ENCODE measurements at regions not wholly inside any gene's neighbourhood (a gene's known extent, or its start where the extent isn't known, plus 50 kb on each side); places are given as distances from the start of the nearest gene placed in this dataset.
"Not testable (repeated sequence)": the region's sequence is repeated elsewhere in the genome, so short reads cannot be mapped to it uniquely, and the experiment has no call there.

GRCh38 chr7:110531186-110531585, 559.7 kb upstream of the LRRN3 start:
- no peak for DNase-seq

- no peak for DNase-seq
Measured at GRCh38 chr7:110534241-110534931, 556.5 kb upstream of the LRRN3 start.

- no peak for DNase-seq
Measured at GRCh38 chr7:110539216-110539615, 551.7 kb upstream of the LRRN3 start.

GRCh38 chr7:110541962-110542361, 549.0 kb upstream of the LRRN3 start:
- DNase-seq = no peak

- no peak for DNase-seq
Measured at GRCh38 chr7:110544194-110544593, 546.7 kb upstream of the LRRN3 start.

GRCh38 chr7:110548372-110548771, 542.6 kb upstream of the LRRN3 start:
- DNase-seq = no peak

GRCh38 chr7:110557136-110557535, 533.8 kb upstream of the LRRN3 start:
- DNase-seq = no peak

GRCh38 chr7:110563286-110563685, 527.6 kb upstream of the LRRN3 start:
- not testable (repeated sequence) for DNase-seq

GRCh38 chr7:110564246-110564645, 526.7 kb upstream of the LRRN3 start:
- no peak for DNase-seq

- DNase-seq = no peak
Measured at GRCh38 chr7:110568388-110568787, 522.5 kb upstream of the LRRN3 start.

GRCh38 chr7:110568932-110569331, 522.0 kb upstream of the LRRN3 start:
- no peak for DNase-seq

- DNase-seq = no peak
Measured at GRCh38 chr7:110569486-110570205, 521.3 kb upstream of the LRRN3 start.

GRCh38 chr7:110573862-110574528, 516.9 kb upstream of the LRRN3 start:
- DNase-seq = no peak

- no peak for DNase-seq
Measured at GRCh38 chr7:110587294-110587693, 503.6 kb upstream of the LRRN3 start.

GRCh38 chr7:110590415-110590814, 500.5 kb upstream of the LRRN3 start:
- DNase-seq = no peak

GRCh38 chr7:110591341-110591740, 499.6 kb upstream of the LRRN3 start:
- DNase-seq = no peak

- no peak for DNase-seq
Measured at GRCh38 chr7:110592557-110592956, 498.4 kb upstream of the LRRN3 start.

- no peak for DNase-seq
Measured at GRCh38 chr7:110593355-110593754, 497.6 kb upstream of the LRRN3 start.

GRCh38 chr7:110595694-110596093, 495.2 kb upstream of the LRRN3 start:
- DNase-seq = no peak

- DNase-seq = no peak
Measured at GRCh38 chr7:110600956-110601355, 490.0 kb upstream of the LRRN3 start.

GRCh38 chr7:110601710-110602109, 489.2 kb upstream of the LRRN3 start:
- no peak for DNase-seq

- no peak for DNase-seq
Measured at GRCh38 chr7:110604206-110604605, 486.7 kb upstream of the LRRN3 start.

- DNase-seq = no peak
Measured at GRCh38 chr7:110604885-110605284, 486.0 kb upstream of the LRRN3 start.

Data from right hindlimb (tissue), 1 donor.